T47D (cell line): ENCODE measurements at regions not wholly inside any gene's neighbourhood (a gene's known extent, or its start where the extent isn't known, plus 50 kb on each side); places are given as distances from the start of the nearest gene placed in this dataset.
"Not testable (repeated sequence)": the region's sequence is repeated elsewhere in the genome, so short reads cannot be mapped to it uniquely, and the experiment has no call there.

Experiments used
- DNase-seq, 2 experiments: peaks; one replicate each; pipeline versions ENCODE4 v3.0.0 to v3.0.0-alpha.2; 2011 to 2012; ENCODE audit warnings: low read depth in 1 of 2, low spot score in 1 of 2
- JUND ChIP-seq: IDR thresholded peaks from 2 replicates; pipeline ENCODE4 v1.6.1; 2012; ENCODE audit warnings: low read depth
- in situ Hi-C: cut with HindIII; loops from 2 replicates; pipeline ENCODE4 v1.10.0; 2016; ENCODE audit warnings: low sequenced_read_pairs, low pct_unique_long_range_greater_than_20kb

DNA sequence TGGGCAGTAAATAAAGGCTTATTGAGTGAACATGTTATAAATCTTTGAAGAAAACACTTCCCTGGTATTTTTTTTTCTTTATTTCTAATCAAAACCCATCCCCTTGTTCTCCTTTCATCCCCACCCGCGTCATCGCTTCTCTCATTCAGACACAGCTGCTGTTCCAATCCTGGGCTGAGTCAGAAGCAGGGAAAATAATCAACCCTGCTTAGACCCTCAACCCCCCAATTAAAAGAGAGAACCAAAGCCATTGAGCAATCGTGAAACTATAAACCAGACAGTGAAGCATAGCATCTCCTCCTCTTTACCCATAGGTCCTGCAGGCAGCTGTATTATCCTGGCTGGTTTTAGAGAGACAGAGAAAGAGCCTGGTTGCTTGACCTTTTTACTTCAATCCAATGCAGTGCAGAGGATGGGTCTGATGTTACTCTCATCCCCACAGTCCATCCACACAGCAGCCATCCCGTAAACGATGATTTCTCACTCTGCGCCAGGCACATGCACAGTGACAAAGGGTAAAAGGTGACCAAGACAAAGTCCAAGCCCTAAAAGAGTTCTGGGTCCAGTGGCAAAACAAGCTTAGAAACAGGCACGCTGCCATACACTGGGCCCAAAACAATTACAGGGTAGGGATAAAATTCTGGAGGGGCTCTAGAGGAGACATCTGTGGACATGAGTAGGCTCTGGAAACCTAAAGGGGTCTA is 238.3 kb downstream of the GALC start:
- no peak for DNase-seq
- in situ Hi-C loops, result no loop called here
- TF ChIP-seq JUND, result no peak

DNA sequence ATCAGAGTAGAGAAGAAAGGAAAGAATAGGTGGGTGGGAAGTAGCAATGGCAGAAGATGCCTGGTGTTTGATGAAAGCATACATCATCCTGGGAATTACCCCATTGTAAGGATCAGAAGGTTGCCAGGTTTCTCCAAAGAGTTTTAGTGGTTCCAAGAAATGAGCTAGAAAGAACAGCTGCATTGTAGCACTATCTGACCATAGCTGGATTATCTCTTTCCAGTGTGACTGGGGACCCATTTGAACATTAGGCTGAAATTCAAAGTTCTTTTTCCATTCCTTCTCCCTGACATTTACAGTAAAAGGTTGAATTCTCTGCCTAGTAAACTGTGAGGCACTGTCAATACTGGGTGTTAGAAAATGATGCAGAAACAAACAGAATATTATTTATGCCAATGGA is 244.4 kb downstream of the GALC start:
- TF ChIP-seq JUND, result no peak
- in situ Hi-C loops, result no loop called here
- no peak for DNase-seq

DNA sequence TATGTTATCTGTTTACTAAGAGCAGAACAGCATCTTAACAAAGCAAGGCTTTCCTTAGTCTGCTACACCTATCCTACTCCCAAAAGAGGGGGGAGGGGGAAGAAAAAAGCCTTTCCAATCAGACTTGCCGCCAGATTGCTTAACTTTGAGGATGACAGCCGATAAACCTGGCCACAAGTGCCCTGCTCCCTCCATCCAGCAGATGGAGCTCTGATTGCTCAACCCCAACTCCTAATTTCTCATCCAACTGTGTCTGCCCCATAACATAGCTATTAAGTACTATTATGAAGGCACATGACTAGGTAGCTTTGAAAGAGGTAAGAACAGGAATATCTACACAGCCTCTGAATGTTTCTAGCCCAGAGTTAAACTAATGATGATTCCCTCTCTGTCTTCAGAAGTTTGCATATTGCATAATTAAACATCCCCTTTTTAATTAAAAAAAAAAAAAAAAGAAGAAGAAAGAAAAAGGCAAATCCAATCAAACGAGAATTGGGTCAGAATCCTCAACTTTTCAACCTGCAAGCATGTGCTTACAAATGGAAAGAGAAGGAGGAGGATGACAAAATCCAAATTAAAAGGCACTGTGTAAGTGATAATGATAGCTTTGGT is 247.4 kb downstream of the GALC start:
- TF ChIP-seq JUND, result no peak
- in situ Hi-C loops, result no loop called here

DNA sequence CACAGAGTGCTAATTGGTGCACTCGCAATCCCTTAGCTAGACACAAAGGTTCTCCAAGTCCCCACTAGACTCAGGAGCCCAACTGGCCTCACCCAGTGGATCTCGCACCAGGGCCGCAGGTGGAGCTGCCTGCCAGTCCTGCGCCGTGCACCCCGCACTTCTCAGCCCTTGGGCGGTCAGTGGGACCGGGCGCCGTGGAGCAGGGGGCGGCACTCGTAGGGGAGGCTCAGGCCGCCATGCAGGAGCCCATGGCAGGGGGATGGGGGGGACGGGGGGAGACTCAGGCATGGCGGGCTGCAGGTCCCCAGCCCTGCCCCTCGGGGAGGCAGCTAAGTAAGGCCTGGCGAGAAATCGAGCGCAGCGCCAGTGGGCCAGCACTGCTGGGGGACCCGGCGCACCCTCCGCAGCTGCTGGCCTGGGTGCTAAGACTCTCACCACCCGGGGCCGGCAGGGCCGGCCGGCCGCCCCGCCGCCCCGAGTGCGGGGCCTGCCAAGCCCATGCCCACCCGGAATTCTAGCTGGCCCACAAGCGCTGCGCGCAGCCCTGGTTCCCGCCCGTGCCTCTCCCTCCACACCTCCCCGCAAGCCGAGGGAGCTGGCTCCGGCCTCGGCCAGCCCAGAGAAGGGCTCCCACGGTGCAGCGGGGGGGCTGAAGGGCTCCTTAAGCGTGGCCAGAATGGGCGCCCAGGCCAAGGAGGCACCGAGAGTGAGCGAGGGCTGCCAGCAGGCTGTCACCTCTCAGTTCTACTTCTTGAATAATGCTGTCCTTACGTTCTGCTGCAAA is 258.2 kb downstream of the GALC start:
- in situ Hi-C loops, DNase-seq: not testable (repeated sequence)

More for the DNA sequence above, 247.4 kb downstream of the GALC start:
- peak; percentile 30 to 59 for DNase-seq

DNA sequence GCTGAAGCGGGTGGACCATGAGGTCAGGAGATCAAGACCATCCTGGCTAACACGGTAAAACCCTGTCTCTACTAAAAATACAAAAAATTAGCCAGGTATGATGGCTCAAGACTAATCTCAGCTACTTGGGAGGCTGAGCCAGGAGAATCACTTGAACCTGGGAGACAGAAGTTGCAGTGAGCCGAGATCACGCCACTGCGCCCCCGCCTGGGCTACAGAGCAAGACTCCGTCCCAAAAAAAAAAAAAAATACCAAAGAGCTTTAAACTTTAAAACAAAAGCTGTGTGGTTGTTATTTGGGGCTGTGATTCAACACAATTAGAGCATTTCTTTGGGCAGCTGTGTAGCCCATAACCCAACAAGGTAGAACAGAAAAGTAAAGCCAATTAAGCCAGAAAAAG is 259.9 kb downstream of the GALC start:
- peak in 1 of 2 experiments; percentile 20 for DNase-seq
- in situ Hi-C loops, result not testable (repeated sequence)

DNA sequence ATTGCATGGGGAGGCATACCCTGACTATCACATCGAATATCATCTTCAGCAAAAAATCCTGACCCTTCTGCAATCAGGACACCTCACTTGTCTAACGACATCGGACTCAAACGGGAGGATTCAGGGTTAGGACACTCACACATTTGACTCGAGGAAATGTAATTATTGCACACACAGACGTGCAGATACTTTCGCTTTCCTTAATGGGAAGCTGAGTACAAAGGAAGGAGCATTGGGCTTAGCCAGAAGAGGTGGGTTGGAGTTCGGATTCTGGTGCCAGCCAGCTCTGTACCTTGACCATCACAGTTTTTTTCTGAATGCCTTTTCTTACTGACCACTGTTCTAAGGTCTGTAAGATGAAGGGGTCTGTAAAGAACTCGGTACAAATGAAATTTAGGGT is 260.4 kb downstream of the GALC start:
- no peak for TF ChIP-seq JUND
- in situ Hi-C loops, result no loop called here
- DNase-seq, result peak; percentile 11 to 40

DNA sequence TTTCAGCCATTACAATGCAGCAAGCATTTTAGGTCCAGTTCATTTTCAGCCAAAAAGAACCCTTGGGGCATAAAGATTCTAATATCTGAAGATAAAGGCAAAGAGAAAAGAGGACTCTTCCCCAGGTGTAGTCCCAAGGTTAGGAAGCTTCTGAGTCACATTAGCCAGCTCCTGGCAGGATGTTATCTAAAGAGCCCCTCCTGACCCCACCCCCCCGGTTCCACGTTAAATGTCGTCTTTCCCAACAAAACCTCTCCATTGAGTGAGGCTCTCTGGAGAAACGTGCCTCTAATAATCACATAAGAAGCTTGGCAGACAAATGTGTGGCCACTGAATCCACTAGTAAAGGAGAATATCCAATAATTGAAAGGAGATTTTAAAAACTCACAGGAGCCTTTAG is 267.7 kb downstream of the GALC start:
- in situ Hi-C loops, result no loop called here
- TF ChIP-seq JUND, result no peak
- DNase-seq, result no peak

DNA sequence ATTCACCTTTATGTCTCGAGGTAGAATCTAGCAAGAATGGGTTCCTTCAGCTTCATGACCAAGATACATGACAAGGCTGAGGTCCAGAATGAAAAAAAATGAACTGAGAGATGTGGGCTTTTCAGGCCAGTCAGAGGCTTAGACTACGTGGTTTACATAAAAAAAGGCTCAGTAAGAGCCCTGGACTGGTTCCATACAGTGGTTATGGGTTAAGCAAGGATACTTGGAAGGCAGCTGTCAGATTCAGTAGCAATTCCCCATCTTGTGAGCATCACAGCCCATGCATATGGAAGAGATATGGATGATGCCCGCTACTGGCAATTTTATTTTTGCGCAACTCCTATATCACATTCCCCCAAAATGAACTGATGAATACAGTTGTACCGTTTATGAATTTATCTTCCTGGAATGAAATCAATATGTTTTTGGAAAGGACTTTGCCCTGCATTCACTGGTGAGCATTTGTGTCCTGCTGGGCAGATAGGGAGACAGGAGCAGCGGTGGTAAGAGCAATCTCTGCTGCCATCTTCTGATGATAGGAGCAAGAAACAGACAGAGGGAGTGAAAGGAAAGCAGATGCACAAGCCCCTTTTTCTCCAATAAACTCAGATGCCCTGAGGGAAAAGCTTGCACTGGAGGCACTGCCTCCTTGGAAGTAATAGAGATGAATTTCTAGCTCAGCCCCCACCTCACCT is 280.4 kb downstream of the GALC start:
- in situ Hi-C loops, result no loop called here
- TF ChIP-seq JUND, result no peak
- DNase-seq, result no peak

DNA sequence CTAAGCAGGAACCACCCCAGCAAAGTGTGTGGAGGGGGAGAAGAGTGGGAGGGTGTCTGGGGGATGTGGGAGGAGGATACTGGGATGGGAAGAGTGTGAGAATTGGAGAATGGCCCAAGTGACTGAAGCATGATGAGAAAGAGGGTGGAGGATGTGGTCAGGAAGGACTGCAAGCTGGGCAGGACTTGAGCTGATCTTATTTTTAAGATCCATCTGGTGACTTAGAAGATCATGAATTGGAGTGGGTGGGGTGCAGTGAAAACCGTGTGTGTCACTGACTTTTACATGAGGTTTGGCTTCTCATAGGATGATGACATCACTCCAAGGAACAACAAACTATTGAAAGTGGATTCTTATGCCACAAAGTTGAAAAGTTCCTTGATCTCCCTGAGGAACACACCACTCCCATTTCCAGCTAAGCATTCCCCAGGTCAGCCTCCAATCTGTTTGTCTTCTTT is 287.5 kb downstream of the GALC start:
- in situ Hi-C loops, result no loop called here
- DNase-seq, result no peak
- TF ChIP-seq JUND, result no peak

DNA sequence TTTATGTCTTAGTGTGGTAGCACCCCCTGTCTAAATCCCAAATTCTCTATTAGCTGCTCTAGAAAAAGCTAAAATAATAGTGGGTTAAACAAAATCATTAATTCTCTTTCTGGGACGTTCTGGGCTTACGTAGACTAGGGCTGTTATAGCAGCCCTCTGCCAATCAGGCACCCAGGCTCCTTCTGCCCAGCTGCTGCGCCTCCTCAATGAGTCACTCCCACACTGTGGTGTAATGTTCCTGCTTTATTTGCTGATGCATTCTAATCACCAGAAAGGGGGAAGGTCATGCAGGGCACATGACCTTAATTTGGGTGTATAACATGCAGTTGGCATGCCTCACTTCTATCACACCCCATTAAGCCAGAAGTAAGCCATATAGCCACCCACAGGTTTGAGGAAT is 294.5 kb downstream of the GALC start:
- no peak for TF ChIP-seq JUND
- in situ Hi-C loops, result no loop called here

DNA sequence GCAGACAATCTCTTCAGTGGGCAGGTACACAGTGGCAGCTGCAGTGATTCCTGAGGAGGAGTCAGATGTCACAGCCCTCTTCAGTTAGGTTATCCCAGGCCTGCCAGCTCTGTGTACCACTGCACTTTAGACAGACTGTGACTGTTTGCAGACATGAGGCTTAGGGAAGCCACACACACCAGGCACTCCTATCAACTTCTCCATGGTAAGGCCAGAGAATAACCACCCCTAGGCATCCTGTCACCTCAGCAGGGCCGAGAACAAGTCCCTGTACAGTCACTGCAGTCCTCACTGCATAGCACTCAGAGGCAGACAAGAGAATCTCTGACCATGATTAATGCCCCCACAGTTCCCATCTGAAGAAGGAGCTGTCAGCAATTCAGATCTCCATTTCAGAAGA is 296.5 kb downstream of the GALC start:
- DNase-seq, result no peak

More for the DNA sequence above, 294.5 kb downstream of the GALC start:
- DNase-seq, result no peak

DNA sequence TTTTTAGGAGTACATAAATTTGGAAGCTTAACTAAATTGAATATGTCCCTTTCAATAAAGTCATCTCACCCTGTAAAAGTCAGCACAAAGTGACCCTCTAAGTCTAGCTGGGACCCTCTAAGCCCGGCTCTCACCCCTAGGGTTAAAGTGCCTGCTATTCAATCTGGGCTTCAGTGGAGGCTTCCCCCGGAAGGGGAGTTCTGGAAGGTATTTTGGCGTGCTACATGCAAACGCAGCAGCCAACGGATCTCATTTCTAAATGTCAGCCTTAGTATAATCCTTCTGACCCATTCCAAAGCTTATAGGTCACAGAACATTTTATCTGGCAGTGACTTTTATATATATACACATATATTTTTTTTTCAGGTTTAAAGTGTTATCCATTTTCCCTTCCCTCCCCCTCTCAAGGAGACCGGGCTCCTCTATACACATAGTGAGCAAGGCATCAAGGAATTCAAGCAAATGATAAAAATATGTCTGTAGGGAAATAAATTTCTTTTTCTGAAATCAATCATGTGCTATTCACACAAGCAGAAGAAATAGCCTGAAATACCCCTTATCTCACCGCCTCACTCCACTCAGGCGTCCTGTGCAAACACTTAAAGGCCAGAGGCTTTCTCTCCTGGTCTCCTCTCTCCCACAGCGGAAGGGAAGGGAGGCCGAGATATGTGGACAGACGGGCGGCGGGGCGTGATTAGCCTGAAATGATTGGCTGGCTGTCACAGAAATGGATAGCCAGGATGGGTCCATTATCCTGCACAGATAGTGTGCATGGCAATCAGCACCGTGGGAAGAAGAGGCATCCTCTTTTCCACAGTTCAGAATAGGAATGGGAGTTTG is 301.7 kb downstream of the GALC start:
- DNase-seq, result no peak
- in situ Hi-C loops, result no loop called here
- no peak for TF ChIP-seq JUND

More for the DNA sequence above, 296.5 kb downstream of the GALC start:
- in situ Hi-C loops, result no loop called here
- no peak for TF ChIP-seq JUND
